ENCODE measurements at regions not wholly inside any gene's neighbourhood (a gene's known extent, or its start where the extent isn't known, plus 50 kb on each side); places are given as distances from the start of the nearest gene placed in this dataset.

DNA sequence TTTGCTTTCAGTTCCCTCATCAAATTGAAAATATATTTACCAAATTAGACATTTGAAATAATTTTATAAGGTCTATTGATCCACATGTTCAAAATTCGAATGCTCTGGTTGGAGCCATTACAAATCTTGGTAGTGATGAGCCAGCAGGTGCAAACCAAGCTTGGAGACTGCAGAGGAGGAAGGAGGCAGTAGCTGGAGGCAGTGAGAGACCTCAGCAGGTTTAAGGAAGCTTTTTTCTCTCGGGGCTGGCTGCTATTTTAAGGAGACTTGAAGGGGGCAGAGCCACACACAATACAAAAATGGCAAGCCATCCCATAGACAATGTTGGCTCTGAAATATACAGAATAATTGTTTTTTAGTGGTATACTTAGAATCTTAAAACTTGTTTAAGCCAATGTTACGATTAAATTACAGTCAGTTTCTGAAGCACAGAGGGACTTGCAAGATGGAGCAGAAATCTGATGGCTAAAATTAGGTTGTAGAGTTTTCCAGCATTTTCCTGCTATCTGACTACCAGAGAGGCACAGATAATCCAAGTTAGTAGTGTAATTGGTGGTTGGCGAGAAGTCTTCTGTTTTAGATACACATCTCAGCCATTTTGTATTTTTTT lies 185.8 kb downstream of the SNX10 start:
- POLR2A ChIA-PET = no interaction called here
- H3K9me3 ChIP-seq = no peaks in the 10 kb centered on the region; the same call in 2 of the 3 replicates
- no peaks in the 10 kb centered on the region for H3K4me1 ChIP-seq
- H3K27ac ChIP-seq = no peak overlapping the region
- WGBS (ENCODE audit: missing lambda C conversion rate) = 43% methylated on average over 4 of the region's 4 CpGs
- H3K4me2 ChIP-seq = no peak overlapping the region
- TF ChIP-seq KDM1A (IDR thresholded peaks at IDR 0.05; ENCODE audit: low read depth) = no peak
- no peak for TF ChIP-seq SMC3 (IDR thresholded peaks at IDR 0.05)
- no peak for TF ChIP-seq HOXB5 (CRISPR knock-in tag; IDR thresholded peaks at IDR 0.05)
- no peak for TF ChIP-seq RCOR1 (IDR thresholded peaks at IDR 0.05; ENCODE audit: low read depth, low read length)
- TF ChIP-seq HDAC2 (IDR thresholded peaks at IDR 0.05) = no peak
- no peak for TF ChIP-seq BHLHE40 (IDR thresholded peaks at IDR 0.05; ENCODE audit: low read depth, low read length)
- no peak for TF ChIP-seq JUN (IDR thresholded peaks at IDR 0.05)
- no peak for TF ChIP-seq GATA3 (IDR thresholded peaks at IDR 0.05; ENCODE audit: borderline replicate concordance)
- TF ChIP-seq CBX8 (IDR thresholded peaks at IDR 0.05) = no peak
- no peak for TF ChIP-seq HMGXB4 (CRISPR knock-in tag; IDR thresholded peaks at IDR 0.05; ENCODE audit: borderline replicate concordance)
- no peak for TF ChIP-seq HOXB13 (CRISPR knock-in tag; IDR thresholded peaks at IDR 0.05; ENCODE audit: low read depth)
- no peak for TF ChIP-seq ZFP36 (IDR thresholded peaks at IDR 0.05; ENCODE audit: borderline replicate concordance, partially characterized antibody)
- no peak for TF ChIP-seq KDM5A (IDR thresholded peaks at IDR 0.05)
- TF ChIP-seq HEYL (CRISPR knock-in tag; IDR thresholded peaks at IDR 0.05) = no peak
- no peak for TF ChIP-seq RARB (CRISPR knock-in tag; IDR thresholded peaks at IDR 0.05)
- TF ChIP-seq BCL3 (IDR thresholded peaks at IDR 0.05) = no peak
- ATAC-seq (no peak), DNase-seq (ENCODE audit: low read depth in 1 of 2, low spot score in 1 of 2) (no peak), FAIRE-seq (no peak)
- no peak overlapping the region for H3K4me3 ChIP-seq
- CTCF ChIA-PET = no interaction called here

DNA sequence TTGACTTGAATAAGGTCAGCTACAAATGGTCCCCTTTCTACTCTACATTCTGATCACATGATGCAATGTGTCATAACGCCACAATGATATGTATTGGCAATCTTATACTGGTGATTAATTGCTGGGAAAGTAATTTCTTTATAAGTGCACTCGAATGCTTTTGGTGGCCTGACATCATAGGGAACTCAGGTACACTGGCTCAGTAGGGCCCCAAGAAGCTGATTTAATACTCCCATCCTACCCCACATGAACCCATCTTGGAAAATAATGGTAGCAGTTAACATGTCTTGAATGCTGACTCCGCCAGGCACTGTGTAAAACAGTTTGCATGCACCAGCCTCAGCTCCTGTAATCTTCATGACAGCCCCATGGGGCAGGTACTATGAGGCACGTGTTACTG lies 186.9 kb downstream of the SNX10 start:
- CTCF ChIA-PET = interaction anchor here (0.6 to 1.7 kb wide), 2 partner anchors 14 to 31 kb away, joined by 3 to 5 read pairs; no protein-coding TSS in a partner anchor
- 21% methylated on average over 4 of the region's 4 CpGs for WGBS (ENCODE audit: missing lambda C conversion rate)
- POLR2A ChIA-PET = no interaction called here
- H3K4me1 ChIP-seq = no peaks in the 10 kb centered on the region
- no peak for ATAC-seq
- no peak for FAIRE-seq
- H3K27ac ChIP-seq = no peak overlapping the region
- H3K9me3 ChIP-seq = peaks cover 9% of the 10 kb centered on the region
- H3K4me2 ChIP-seq = no peak overlapping the region
- no peak for DNase-seq (ENCODE audit: low read depth in 1 of 2, low spot score in 1 of 2)
- TF ChIP-seq ZSCAN20 (CRISPR knock-in tag; IDR thresholded peaks at IDR 0.05) (no peak), ESRRA (IDR thresholded peaks at IDR 0.05; ENCODE audit: borderline replicate concordance, low read length) (no peak), HOXA7 (CRISPR knock-in tag; IDR thresholded peaks at IDR 0.05) (no peak), RAD21 (conservative IDR thresholded peaks at IDR 0.05 in 1 of 2, IDR thresholded peaks at IDR 0.05 in 1 of 2) (no peak), EP300 (IDR thresholded peaks at IDR 0.05) (no peak), RARB (CRISPR knock-in tag; IDR thresholded peaks at IDR 0.05) (no peak), REST (IDR thresholded peaks at IDR 0.05) (no peak), CEBPB (IDR thresholded peaks at IDR 0.05) (no peak), NR3C1 (IDR thresholded peaks at IDR 0.05) (no peak), HDAC2 (IDR thresholded peaks at IDR 0.05) (no peak), CTCF (IDR thresholded peaks at IDR 0.05) (no peak)
- no peak overlapping the region for H3K4me3 ChIP-seq

Data from A549 (cell line).